HG03139 (cell line): ENCODE measurements at regions not wholly inside any gene's neighbourhood (a gene's known extent, or its start where the extent isn't known, plus 50 kb on each side); places are given as distances from the start of the nearest gene placed in this dataset.

Experiments used
- ATAC-seq: cut with Tn5 transposase; IDR thresholded peaks from one replicate; pipeline ENCODE4 v1.9.1; 2021; ENCODE audit not compliant: unreplicated experiment

DNA sequence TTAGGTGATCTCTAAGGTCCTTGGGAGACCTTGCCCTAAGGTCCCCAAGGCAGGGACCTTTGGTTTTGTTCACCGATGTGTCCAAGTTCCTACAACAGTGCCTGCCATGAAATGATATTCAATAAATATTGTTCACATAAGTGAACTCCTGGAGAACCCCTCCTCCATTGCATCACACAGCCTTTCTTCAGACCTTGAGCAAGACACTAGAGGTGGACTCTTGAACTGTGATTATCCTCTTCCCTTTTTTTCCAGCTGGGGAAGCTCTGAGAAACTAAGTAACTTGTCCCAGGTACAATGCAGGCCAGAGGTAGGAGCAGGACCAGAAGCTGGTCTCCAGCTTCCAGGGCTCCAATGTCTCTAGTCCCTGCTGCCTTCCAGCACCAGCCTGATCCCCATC, 76.6 kb upstream of the LMO1 start:
- ATAC-seq: no peak

- no peak for ATAC-seq
These were observed 75.9 kb upstream of the LMO1 start for GRCh38 chr11:8339592-8340022.

DNA sequence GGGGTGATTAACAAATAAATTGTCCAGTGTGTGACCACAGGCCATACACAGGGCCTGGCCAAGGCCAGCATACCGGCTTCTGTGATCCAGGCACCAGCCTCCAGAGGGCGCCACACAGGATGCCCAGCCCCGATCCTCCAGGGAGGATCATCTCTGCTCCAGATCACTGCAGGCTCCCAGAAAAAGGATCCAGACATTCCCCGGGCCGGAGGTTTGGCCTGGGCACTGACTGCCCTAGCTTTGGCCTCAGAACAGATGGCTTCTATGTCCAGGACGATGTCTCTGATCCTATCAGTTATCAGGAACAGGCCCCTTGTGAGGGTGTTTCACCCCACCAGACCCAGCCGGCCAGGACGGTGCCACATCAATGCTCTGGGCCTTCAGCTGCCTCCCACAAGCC, 74.5 kb upstream of the LMO1 start:
- ATAC-seq: no peak

GRCh38 chr11:8337130-8337795, 73.6 kb upstream of the LMO1 start:
- ATAC-seq: no peak

- no peak for ATAC-seq
These were observed 72.9 kb upstream of the LMO1 start for GRCh38 chr11:8336356-8337129.

DNA sequence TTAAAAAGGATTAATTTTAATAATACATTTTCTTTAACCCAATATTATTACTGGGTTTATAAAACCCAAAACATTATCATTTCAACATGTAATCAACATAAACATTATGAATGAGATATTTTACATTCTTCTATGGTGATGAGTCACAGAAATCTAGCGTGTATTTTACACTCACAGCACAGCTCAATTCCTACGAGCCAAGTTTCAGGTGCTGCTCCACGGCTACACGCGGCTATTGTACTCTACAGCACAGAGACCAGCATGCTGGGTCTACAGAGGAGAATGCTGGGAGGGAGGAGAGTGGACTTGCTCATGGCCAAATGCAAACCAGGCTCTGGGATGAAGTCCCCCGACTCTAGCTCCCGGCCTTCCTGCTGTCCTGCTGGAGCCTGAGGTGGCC, 72.0 kb upstream of the LMO1 start:
- no peak for ATAC-seq

DNA sequence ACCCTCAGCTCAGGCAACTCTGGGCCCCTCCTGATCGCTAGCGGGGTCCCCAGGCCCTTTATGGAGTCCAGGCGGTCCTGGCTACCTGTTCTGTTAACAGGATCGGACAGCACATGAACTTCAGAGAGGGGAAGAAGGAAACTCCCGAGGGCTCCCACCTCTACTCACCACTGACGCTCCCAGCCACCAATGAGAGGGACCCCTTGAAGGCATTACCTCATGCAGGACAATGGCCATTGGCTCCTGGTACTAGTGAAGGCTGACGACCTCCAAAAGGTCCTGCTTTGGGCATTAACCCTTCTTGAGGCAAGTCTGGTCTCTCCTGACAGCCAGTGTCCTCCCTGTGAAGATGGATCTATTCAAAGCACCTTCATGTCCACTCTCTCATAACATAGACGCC, 71.5 kb upstream of the LMO1 start:
- ATAC-seq: no peak

DNA sequence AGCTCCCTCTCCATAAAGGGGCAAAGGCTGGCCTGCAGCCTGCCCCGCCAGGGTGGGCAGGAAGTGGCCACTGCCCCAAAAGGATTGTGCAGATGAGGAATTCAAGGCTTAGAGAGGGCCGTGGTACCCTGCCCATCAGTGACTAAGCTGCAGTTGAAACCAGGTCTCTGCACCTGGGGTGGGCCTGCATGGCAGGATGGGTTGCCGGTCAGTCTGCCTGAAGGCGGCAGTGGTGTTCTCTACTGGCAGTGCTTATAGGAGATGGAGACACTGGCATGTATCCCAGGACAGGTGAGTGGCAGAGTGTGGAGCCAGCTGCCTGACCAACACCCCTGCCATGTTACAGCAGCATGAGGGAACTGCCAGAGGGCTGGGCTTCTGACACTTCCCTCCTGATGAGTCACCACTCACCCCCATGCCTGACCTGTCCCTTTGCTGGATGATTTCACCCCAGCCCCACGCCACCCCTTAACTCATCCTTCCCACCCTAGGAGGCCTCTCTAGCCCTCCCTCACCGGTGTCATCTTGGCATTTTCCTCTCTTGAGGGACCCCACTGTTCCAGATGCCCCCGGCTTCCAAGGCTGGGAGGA, 70.2 kb upstream of the LMO1 start:
- no peak for ATAC-seq

- no peak for ATAC-seq
These were observed 69.7 kb upstream of the LMO1 start for GRCh38 chr11:8333376-8333775.

DNA sequence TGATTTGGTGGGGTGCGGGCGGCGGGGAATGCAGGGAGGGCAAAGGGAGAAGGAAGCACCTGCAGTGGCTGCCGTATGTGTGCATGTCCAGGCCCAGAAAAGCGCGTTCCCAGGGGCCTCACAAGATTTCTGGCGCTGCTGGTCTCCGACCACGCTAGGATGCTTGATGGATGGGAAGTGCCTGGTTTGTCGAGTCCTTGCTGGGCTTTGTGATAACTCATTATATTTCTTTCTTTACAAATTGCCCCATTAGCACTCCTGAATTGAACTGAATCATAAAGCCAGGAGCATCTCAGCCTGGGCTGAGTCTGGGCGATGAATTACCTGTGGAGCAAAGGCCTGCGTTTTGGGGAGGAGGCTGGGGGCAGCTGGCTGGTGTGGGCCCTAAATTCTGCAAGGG, 69.2 kb upstream of the LMO1 start:
- no peak for ATAC-seq

DNA sequence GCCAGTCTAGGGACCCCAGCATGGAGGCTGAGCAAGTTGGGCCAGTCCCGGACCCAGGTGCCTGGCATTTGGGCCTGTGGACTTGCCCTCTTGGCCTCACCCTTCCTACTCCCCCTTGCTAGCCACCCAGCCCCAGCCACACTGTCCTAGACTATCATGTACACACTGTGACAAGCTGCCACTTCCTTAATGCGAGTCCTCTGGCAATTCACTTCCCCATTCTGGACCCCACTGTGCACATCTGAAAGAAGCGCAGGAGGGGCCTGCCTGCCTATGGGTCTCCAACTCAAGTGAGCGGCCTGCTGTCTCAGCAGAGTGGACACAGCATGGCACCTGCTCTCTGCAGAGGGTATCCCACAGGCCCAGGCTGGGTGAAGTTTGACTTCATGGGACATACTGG, 68.5 kb upstream of the LMO1 start:
- ATAC-seq: peak; percentile 41

DNA sequence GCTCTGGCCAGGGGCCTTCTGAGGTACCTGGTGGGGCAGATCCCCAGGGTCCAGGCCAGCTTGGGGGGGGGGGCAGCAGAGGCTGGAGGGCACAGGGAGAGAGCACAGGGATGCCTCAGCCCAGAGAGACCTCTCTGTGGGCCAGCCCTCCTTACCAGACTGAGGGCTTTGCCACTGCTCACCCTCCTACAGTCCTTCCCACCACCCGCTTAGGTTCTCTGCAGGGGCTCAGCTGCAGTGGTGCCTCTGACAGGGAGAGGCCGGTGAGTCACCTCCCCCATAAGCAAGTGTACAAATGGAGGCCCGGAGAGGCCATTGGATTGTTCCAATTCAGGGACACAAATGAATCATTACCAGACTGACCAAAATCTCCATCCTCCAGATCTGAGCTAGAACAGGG, 68.1 kb upstream of the LMO1 start:
- no peak for ATAC-seq

DNA sequence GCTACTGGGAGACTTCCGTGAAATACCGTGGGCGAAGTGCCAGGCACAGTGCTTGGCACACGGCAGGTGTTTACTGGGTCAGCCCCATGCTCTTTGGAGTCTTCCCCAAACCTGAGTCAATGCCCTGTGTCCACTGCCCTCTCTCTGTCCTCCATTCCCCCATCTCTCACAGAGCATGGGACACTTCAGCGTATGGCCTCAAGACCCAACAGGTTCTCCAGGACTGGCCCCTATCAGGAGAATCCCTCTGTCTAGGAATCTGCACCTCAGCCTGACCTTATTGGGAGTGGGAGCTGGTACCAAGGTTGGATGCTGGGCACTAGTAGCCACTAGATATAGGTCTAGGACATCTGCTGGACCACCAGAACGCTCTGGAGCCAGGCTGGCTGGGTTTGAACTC, 67.2 kb upstream of the LMO1 start:
- no peak for ATAC-seq

- ATAC-seq: no peak
These were observed 66.7 kb upstream of the LMO1 start for GRCh38 chr11:8330404-8330803.

DNA sequence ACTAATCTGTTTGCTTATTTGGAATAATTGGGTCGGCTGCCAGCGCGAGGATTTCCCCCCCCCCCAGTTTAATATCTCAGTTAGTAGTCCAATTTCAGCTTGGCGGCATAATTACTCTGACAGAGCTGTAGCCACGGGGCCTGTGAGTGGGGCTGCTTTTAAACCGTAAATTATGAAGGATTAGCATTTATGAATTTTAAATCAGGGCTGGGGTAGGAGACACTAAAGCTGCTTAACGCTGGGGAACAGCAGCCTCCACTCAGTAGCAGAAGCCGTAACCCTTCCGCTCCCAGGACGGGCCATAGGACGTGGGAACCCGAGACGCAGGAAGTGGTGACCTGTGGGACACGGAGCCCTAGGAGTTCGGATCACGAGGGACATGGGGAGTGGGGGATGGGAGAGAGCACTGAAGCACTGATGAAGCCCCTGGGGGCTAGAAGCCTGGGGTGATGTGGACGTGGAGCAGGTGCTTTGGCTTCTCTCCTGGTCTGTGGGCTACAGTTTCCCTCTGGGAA, 66.2 kb upstream of the LMO1 start:
- ATAC-seq: no peak

DNA sequence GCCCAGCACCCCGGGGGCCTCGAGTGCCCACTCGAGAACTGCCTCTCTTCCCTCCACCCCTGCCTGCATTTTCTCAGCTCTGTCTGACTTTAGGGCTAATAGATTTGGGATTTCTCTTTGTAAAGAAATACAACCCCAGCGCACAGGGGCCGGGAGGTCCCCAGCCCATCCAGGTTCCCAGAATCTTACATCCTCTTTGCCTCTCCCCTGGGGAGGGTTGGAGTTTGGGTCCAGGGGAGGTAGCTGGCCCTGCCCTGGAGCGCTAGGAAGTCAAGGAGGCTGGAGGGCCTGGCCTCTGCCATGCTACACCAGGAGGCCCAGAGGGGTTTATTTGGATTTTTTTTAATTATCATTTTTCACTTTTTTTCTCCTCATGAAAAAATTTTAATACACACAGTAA, 65.7 kb upstream of the LMO1 start:
- no peak for ATAC-seq

DNA sequence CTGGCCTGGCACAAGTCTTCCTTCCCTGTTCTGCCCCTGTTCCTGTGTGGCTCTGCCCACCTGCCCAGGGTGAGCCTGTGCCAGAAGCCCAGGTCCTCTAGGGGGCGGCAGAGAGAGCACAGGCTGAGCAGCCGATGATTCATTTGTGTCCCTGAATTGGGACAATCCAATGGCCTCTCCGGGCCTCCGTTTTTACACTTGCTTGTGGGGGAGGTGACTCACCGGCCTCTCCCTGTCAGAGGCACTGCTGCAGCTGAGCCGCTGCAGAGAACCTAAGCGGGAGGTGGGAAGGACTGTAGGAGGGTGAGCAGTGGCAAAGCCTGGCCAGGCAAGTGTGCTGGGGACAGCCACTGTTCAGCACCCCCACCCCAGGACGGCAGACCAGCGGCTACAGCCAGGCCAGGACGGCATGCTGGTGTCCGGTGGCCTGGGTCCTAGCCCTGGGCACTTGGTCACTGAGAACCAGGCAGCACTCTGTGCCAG, 65.2 kb upstream of the LMO1 start:
- peak; percentile 46 for ATAC-seq

DNA sequence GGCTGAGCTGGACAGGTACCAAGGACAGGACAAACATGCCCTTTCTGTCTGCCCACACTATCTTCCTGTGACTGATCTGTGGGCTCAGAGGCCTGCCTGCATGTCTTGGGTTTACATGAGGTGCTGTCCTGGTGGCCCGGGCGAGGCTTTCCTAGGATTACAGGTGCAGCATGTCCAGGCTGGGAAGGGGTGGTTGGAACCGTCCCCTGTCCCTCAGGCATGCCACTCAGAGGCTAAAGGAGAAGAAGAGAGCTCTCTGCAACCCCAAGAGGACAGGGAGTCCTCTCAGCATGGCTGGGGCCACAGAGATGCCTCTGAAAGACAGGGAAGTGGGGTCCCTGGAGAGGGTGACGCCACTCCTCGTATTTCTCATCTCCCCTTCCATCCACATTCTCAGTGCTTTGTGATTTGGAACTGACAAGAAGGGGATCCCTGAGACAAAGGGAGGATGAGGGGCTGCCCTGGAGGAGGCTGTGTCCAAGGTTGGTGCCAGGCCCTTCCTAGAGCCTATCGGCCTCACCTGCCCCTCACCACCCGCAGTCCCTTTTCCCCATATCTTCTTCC, 64.6 kb upstream of the LMO1 start:
- ATAC-seq: no peak

- peak; percentile 54 for ATAC-seq
These were observed 64.1 kb upstream of the LMO1 start for GRCh38 chr11:8327761-8328192.

- no peak for ATAC-seq
These were observed 62.7 kb upstream of the LMO1 start for GRCh38 chr11:8326337-8326736.

DNA sequence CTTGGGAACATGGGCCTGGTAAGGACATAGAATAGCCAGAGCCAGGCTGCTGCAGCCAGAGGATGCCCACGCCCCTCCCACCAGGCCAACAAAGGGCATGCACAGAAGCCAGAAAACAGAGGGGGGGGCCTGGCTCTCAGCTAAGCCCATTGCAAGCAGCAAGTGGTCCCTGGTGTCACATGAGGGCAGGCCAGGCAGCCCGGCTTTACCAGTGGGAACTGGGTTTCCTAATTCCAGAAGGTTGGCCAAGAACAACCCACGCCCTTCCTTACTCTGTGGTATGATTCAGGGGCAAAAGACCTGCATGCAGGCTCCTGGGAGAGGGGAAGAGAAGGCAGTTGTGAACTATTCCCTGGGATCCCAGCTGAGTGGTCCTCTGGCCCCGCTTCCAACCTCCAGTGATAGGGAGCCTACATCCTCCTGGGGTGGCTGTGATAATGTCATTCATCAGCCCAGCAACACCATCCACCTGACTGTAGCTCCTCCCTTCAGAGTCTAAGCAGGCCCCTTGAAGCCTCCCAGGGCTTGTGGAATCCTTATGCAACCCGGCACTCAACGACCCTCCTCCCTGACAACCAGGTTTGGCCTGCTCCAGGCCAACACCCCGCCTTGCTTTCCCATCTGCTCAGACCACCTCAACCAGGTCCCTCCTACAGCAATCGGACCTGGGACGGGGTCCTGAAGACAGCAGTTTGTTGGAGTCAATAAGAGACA, 62.1 kb upstream of the LMO1 start:
- no peak for ATAC-seq
